Muscle layer of colon (tissue), 2 donors: ENCODE measurements at regions not wholly inside any gene's neighbourhood (a gene's known extent, or its start where the extent isn't known, plus 50 kb on each side); places are given as distances from the start of the nearest gene placed in this dataset.

Experiments used
- H3K27ac ChIP-seq: one replicate; pipeline ENCODE4 v1.7.0; 2013; ENCODE audit warnings: low read depth, mild to moderate bottlenecking, low read length, moderate library complexity
- H3K27me3 ChIP-seq, 2 donors: one replicate each; pipeline ENCODE4 v1.7.0; 2013; ENCODE audit warnings: low read length in 2 of 2, mild to moderate bottlenecking in 2 of 2; ENCODE audit not compliant: insufficient read depth in 2 of 2, control insufficient read depth in 1 of 2
- H3K36me3 ChIP-seq: one replicate; pipeline ENCODE4 v1.7.0; 2013; ENCODE audit warnings: mild to moderate bottlenecking, low read length; ENCODE audit not compliant: insufficient read depth
- H3K4me1 ChIP-seq: one replicate; pipeline ENCODE4 v1.7.0; 2013; ENCODE audit warnings: mild to moderate bottlenecking, low read length; ENCODE audit not compliant: insufficient read depth
- H3K4me3 ChIP-seq, 2 donors: one replicate each; pipeline ENCODE4 v1.7.0; 2013; ENCODE audit warnings: low read length in 2 of 2, low read depth in 1 of 2, mild to moderate bottlenecking in 1 of 2, moderate library complexity in 1 of 2
- H3K9ac ChIP-seq: one replicate; pipeline ENCODE4 v1.7.0; 2013; ENCODE audit warnings: low read length
- H3K9me3 ChIP-seq: one replicate; pipeline ENCODE4 v1.7.0; 2013; ENCODE audit warnings: mild to moderate bottlenecking, low read length
- donor health status: abdominal sarcoma.
- donor health status: Adenocarcinoma of cecum.

GRCh38 chr9:82799286-82799685, 263.7 kb downstream of the RASEF start:
- Histone ChIP-seq H3K4me1 (peaks cover 8% of the 10 kb centered on the region), H3K27ac (no peak overlapping the region), H3K27me3 (no peaks in the 10 kb centered on the region), H3K9me3 (no peaks in the 10 kb centered on the region), H3K36me3 (no peaks in the 10 kb centered on the region), H3K9ac (no peak overlapping the region), H3K4me3 (no peak overlapping the region)

- Histone ChIP-seq H3K27ac (no peak overlapping the region), H3K36me3 (no peaks in the 10 kb centered on the region), H3K4me3 (no peak overlapping the region), H3K27me3 (no peaks in the 10 kb centered on the region), H3K9ac (no peak overlapping the region), H3K9me3 (no peaks in the 10 kb centered on the region), H3K4me1 (peaks cover 6% of the 10 kb centered on the region)
Observed at GRCh38 chr9:82805027-82805426, 257.9 kb downstream of the RASEF start.

- no peaks in the 10 kb centered on the region for H3K9me3 ChIP-seq
- no peak overlapping the region for H3K27ac ChIP-seq
- H3K4me1 ChIP-seq: peaks cover 6% of the 10 kb centered on the region
- H3K36me3 ChIP-seq: no peaks in the 10 kb centered on the region
- H3K4me3 ChIP-seq: no peak overlapping the region
- H3K27me3 ChIP-seq: no peaks in the 10 kb centered on the region
- no peak overlapping the region for H3K9ac ChIP-seq
Observed at GRCh38 chr9:82808478-82808877, 254.5 kb downstream of the RASEF start.

- Histone ChIP-seq H3K4me1 (no peaks in the 10 kb centered on the region), H3K36me3 (no peaks in the 10 kb centered on the region), H3K9ac (no peak overlapping the region), H3K27me3 (no peaks in the 10 kb centered on the region), H3K9me3 (no peaks in the 10 kb centered on the region), H3K4me3 (no peak overlapping the region), H3K27ac (no peak overlapping the region)
Observed at GRCh38 chr9:82810915-82811314, 252.0 kb downstream of the RASEF start.

GRCh38 chr9:82819260-82819659, 243.7 kb downstream of the RASEF start:
- no peaks in the 10 kb centered on the region for H3K27me3 ChIP-seq
- no peak overlapping the region for H3K9ac ChIP-seq
- no peaks in the 10 kb centered on the region for H3K4me1 ChIP-seq
- H3K27ac ChIP-seq: no peak overlapping the region
- H3K36me3 ChIP-seq: no peaks in the 10 kb centered on the region
- no peaks in the 10 kb centered on the region for H3K9me3 ChIP-seq
- no peak overlapping the region for H3K4me3 ChIP-seq

GRCh38 chr9:82820186-82820585, 242.8 kb downstream of the RASEF start:
- no peak overlapping the region for H3K9ac ChIP-seq
- H3K27me3 ChIP-seq: no peaks in the 10 kb centered on the region
- no peak overlapping the region for H3K4me3 ChIP-seq
- H3K9me3 ChIP-seq: no peaks in the 10 kb centered on the region
- H3K27ac ChIP-seq: no peak overlapping the region
- H3K4me1 ChIP-seq: no peaks in the 10 kb centered on the region
- no peaks in the 10 kb centered on the region for H3K36me3 ChIP-seq

- Histone ChIP-seq H3K4me3 (no peak overlapping the region), H3K27me3 (no peaks in the 10 kb centered on the region), H3K4me1 (no peaks in the 10 kb centered on the region), H3K36me3 (no peaks in the 10 kb centered on the region), H3K9me3 (no peaks in the 10 kb centered on the region), H3K27ac (no peak overlapping the region), H3K9ac (no peak overlapping the region)
Observed at GRCh38 chr9:82829818-82830217, 233.1 kb downstream of the RASEF start.

- Histone ChIP-seq H3K4me1 (no peaks in the 10 kb centered on the region), H3K36me3 (no peaks in the 10 kb centered on the region), H3K27me3 (no peaks in the 10 kb centered on the region), H3K4me3 (no peak overlapping the region), H3K9ac (no peak overlapping the region), H3K27ac (no peak overlapping the region), H3K9me3 (no peaks in the 10 kb centered on the region)
Observed at GRCh38 chr9:82865524-82865923, 197.4 kb downstream of the RASEF start.

GRCh38 chr9:82880336-82881050, 182.4 kb downstream of the RASEF start:
- Histone ChIP-seq H3K4me1 (no peaks in the 10 kb centered on the region), H3K36me3 (no peaks in the 10 kb centered on the region), H3K4me3 (no peak overlapping the region), H3K9ac (no peak overlapping the region), H3K27ac (no peak overlapping the region), H3K27me3 (no peaks in the 10 kb centered on the region), H3K9me3 (no peaks in the 10 kb centered on the region)

- Histone ChIP-seq H3K9me3 (no peaks in the 10 kb centered on the region), H3K36me3 (no peaks in the 10 kb centered on the region), H3K27ac (no peak overlapping the region), H3K9ac (no peak overlapping the region), H3K27me3 (no peaks in the 10 kb centered on the region), H3K4me3 (no peak overlapping the region), H3K4me1 (no peaks in the 10 kb centered on the region)
Observed at GRCh38 chr9:82882138-82882537, 180.8 kb downstream of the RASEF start.

- Histone ChIP-seq H3K27me3 (no peaks in the 10 kb centered on the region), H3K9ac (no peak overlapping the region), H3K4me1 (no peaks in the 10 kb centered on the region), H3K27ac (no peak overlapping the region), H3K9me3 (no peaks in the 10 kb centered on the region), H3K36me3 (no peaks in the 10 kb centered on the region), H3K4me3 (no peak overlapping the region)
Observed at GRCh38 chr9:82882748-82883147, 180.2 kb downstream of the RASEF start.

GRCh38 chr9:82883436-82883835, 179.5 kb downstream of the RASEF start:
- H3K27ac ChIP-seq: no peak overlapping the region
- no peaks in the 10 kb centered on the region for H3K9me3 ChIP-seq
- no peaks in the 10 kb centered on the region for H3K27me3 ChIP-seq
- H3K9ac ChIP-seq: no peak overlapping the region
- H3K4me3 ChIP-seq: no peak overlapping the region
- H3K36me3 ChIP-seq: no peaks in the 10 kb centered on the region
- H3K4me1 ChIP-seq: no peaks in the 10 kb centered on the region
